Heart left ventricle (tissue), 16 donors: ENCODE measurements at regions not wholly inside any gene's neighbourhood (a gene's known extent, or its start where the extent isn't known, plus 50 kb on each side); places are given as distances from the start of the nearest gene placed in this dataset.

ENCODE experiments used
- ATAC-seq, 4 donors: fragments of 200-7000 bp; cut with Tn5 transposase; one replicate each; pipeline ENCODE4 v1.9.1; 2020 to 2022; ENCODE audit warnings: moderate library complexity in 4 of 4, mild to moderate bottlenecking in 3 of 4, moderate number of reproducible peaks in 1 of 4
- DNase-seq, 5 donors: peaks; one replicate each; pipeline ENCODE4 v3.0.0-alpha.2; 2020
- H3K27ac ChIP-seq, 12 donors: fragments of 200-600 bp; sonication (generic) in 4 of 12; one replicate each; pipeline versions ENCODE4 v1.5.0 to v1.8.0; 2016 to 2022; ENCODE audit warnings: mild to moderate bottlenecking in 2 of 12
- H3K27me3 ChIP-seq, 9 donors: fragments of 200-600 bp; sonication (generic) in 2 of 9; one replicate each; pipeline versions ENCODE4 v1.5.1 to v1.8.0; 2016 to 2022; ENCODE audit warnings: mild to moderate bottlenecking in 3 of 9
- H3K36me3 ChIP-seq, 9 donors: fragments of 200-600 bp; sonication (generic) in 2 of 9; one replicate each; pipeline versions ENCODE4 v1.5.0 to v1.8.0; 2018 to 2022; ENCODE audit warnings: mild to moderate bottlenecking in 2 of 9
- H3K4me1 ChIP-seq, 12 donors: fragments of 200-600 bp; sonication (generic) in 4 of 12; one replicate each; pipeline versions ENCODE4 v1.5.0 to v1.8.0; 2016 to 2022; ENCODE audit warnings: mild to moderate bottlenecking in 3 of 12
- H3K4me3 ChIP-seq, 12 donors: fragments of 200-600 bp; sonication (generic) in 4 of 12; one replicate each; pipeline versions ENCODE4 v1.5.0 to v1.8.0; 2017 to 2022; ENCODE audit warnings: mild to moderate bottlenecking in 9 of 12, moderate library complexity in 4 of 12
- H3K9me3 ChIP-seq, 12 donors: fragments of 200-600 bp; sonication (generic) in 4 of 12; one replicate each; pipeline versions ENCODE4 v1.5.0 to v1.8.0; 2016 to 2022; ENCODE audit warnings: mild to moderate bottlenecking in 1 of 12
- POLR2A ChIP-seq, 2 donors: fragments of 450-650 bp; IDR thresholded peaks; one replicate each; pipeline ENCODE4 v1.6.1; 2017; ENCODE audit warnings: antibody characterized with exemption in 2 of 2, mild to moderate bottlenecking in 2 of 2, moderate library complexity in 2 of 2
- WGBS, 4 donors: extraction: QIAGEN DNeasy Blood & Tissue Kit in 2 of 4; methylation state at CpG; one replicate each; pipeline versions ENCODE4 v1.1.5 to v1.1.7; 2013 to 2018; 5-methylcytosine and 5-hydroxymethylcytosine counted together
- intact Hi-C, 10 donors: fragments of 100-400 bp; cut with DNase I; formaldehyde crosslinking; loops; one replicate each; pipeline versions ENCODE4 v1.11.1 to v1.14.2; 2022
- TF ChIP-seq, protein P1 (sequence below), 12 donors: fragments of 200-600 bp; sonication (generic) in 4 of 12; IDR thresholded peaks; one replicate each; pipeline versions ENCODE4 v1.5.0 to v1.8.0; 2018 to 2022; ENCODE audit warnings: antibody characterized with exemption in 12 of 12, mild to moderate bottlenecking in 5 of 12
- donor health status: ischemic (EF 13 %, LVEDD 7.1; RV severe dilation, severe dysfunction).
- donor health status: healthy with polysubstance abuse.
- donor health status: DM: no; HTN: yes; CAD: no.
- donor health status: DM: no; HTN: no; CAD: no.
- donor health status: ischemic (EF 25% LVEDD 6.9; RV normal size, moderate dysfunction).
- donor health status: ischemic (EF 25% LVEDD 5.7; RV mildly dilated, moderate dysfunction).
- donor health status: healthy.
- donor health status: DM: yes; HTN: yes; CAD: no.
- donor health status: ischemic (EF 35%, LVEDD 5.7; RV mildly dilated, moderate dysfunction).
- donor health status: nonischemic (EF 11% LVEDD 7.7; RV severe dilation, severe dysfunction).
- donor health status: DM: yes; HTN: yes; CAD: no.
- donor health status: PGD.
- donor health status: ischemic (EF 29% LVEDD 5.4; RV normal size, mild dysfunction).
- donor health status: nonischemic (EF 23%, LVEDD 6.1; RV moderate dilation, normal function).

DNA sequence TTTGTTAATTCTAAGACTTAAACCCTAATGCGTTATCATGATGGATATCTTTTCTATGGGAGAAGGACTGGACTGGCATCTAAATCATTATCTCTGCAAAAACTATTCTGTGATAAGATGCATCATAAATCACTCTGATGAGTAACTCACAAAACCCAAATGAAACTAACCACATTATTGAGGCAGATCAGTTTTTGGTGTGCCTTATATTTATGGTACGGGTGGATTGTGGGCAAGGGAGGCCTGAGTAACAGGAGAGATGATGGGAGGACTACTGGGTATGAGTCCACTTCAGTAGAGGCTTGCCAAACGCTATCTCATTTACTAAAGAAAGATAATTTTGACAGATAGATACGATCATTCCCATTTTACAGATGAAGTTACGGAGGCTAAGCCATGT, 66.4 kb upstream of the GUCY1A1 start:
- H3K27me3 ChIP-seq = no peaks in the 10 kb centered on the region
- 90 to 93% (median 93%) methylated on average over 5 of the region's 5 CpGs for WGBS, 4 donors
- H3K4me3 ChIP-seq = no peak overlapping the region
- no peak overlapping the region for H3K27ac ChIP-seq
- no peaks in the 10 kb centered on the region for H3K9me3 ChIP-seq
- H3K36me3 ChIP-seq = no peaks in the 10 kb centered on the region
- H3K4me1 ChIP-seq = peaks cover 0 to 11% (median 0%) of the 10 kb centered on the region in 12 donors
- TF ChIP-seq, protein P1, sequence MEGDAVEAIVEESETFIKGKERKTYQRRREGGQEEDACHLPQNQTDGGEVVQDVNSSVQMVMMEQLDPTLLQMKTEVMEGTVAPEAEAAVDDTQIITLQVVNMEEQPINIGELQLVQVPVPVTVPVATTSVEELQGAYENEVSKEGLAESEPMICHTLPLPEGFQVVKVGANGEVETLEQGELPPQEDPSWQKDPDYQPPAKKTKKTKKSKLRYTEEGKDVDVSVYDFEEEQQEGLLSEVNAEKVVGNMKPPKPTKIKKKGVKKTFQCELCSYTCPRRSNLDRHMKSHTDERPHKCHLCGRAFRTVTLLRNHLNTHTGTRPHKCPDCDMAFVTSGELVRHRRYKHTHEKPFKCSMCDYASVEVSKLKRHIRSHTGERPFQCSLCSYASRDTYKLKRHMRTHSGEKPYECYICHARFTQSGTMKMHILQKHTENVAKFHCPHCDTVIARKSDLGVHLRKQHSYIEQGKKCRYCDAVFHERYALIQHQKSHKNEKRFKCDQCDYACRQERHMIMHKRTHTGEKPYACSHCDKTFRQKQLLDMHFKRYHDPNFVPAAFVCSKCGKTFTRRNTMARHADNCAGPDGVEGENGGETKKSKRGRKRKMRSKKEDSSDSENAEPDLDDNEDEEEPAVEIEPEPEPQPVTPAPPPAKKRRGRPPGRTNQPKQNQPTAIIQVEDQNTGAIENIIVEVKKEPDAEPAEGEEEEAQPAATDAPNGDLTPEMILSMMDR (IDR thresholded peaks at IDR 0.05) = no peak
- TF ChIP-seq POLR2A (IDR thresholded peaks at IDR 0.05) = no peak
- intact Hi-C loops = no loop called here
- DNase-seq (no peak), ATAC-seq (no peak)

DNA sequence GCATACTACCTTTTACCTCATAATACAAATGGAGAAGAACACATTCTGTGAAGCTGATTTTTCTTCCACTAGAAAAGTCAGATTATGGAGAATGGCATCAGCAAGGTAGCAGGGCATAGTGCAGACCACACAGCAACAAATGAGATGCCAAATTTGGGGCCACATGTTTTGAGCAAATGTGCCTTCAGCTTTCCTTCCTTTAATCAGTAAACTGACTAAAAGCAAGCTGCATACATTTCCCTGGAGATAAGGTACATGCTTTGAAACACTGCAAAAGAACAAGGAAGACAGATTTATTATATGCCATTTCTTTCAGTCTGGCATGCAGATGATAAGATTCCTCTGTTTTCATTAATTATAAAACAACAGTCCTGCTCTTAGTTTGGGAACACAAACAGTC, 67.1 kb upstream of the GUCY1A1 start:
- H3K27ac ChIP-seq = no peak overlapping the region
- H3K4me3 ChIP-seq = no peak overlapping the region
- H3K36me3 ChIP-seq = no peaks in the 10 kb centered on the region
- H3K4me1 ChIP-seq = peaks cover 0 to 8% (median 0%) of the 10 kb centered on the region in 12 donors
- no peaks in the 10 kb centered on the region for H3K27me3 ChIP-seq
- DNase-seq = no peak
- no peak for ATAC-seq
- TF ChIP-seq POLR2A (IDR thresholded peaks at IDR 0.05) = no peak
- TF ChIP-seq, protein P1 (IDR thresholded peaks at IDR 0.05) = no peak
- intact Hi-C loops = no loop called here
- H3K9me3 ChIP-seq = no peaks in the 10 kb centered on the region

DNA sequence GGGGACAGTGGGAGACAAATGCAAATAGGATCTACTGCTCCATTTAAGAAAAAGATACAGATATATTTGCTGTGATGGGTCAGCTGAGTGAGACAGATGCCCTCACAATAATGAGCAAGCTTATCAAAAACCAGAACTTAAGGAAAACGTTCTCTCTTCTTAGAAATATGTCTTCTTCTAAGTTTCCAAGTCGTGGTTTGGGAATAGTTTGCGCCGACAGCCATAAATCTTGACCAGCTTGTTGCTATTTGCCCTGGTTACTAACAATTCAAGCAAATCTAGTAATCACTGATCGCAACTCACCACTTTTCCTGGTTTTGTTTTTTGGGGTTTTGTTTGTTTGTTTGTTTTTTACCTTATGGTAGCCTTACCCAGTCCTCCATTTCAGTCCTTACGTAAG, 67.6 kb upstream of the GUCY1A1 start:
- Histone ChIP-seq H3K4me1 (peaks cover 0 to 8% (median 0%) of the 10 kb centered on the region in 12 donors), H3K4me3 (no peak overlapping the region), H3K27ac (no peak overlapping the region), H3K36me3 (no peaks in the 10 kb centered on the region), H3K27me3 (no peaks in the 10 kb centered on the region), H3K9me3 (no peaks in the 10 kb centered on the region)
- intact Hi-C loops = no loop called here
- no peak for DNase-seq
- no peak for ATAC-seq
- 84 to 89% (median 87%) methylated on average over 6 of the region's 6 CpGs for WGBS, 4 donors
- TF ChIP-seq, protein P1 (IDR thresholded peaks at IDR 0.05) = no peak
- no peak for TF ChIP-seq POLR2A (IDR thresholded peaks at IDR 0.05)

DNA sequence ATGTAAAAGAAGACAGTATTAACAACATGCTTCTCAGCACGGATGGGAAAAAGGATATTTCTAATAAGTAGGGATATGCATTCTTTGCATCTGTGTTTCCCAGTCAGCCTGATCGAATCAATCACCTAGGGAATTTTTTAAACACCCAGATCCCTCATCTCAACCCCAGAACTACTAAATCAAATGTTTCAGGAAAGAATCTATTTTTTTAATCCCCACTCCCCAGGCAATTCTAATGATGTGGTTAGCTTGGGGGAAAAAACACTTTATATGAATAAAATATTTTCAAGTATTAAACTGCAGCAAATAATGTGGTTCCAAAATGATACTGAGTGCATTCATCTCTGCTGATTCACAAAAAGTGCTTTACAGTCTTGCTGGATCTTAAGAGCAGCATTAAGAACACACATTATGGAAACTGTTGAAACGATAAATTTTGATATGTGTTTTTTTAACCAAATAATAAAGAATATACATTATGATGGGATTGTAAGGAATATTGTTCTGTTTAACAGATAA, 68.7 kb upstream of the GUCY1A1 start:
- H3K4me1 ChIP-seq = peaks cover 0 to 14% (median 0%) of the 10 kb centered on the region in 12 donors
- H3K36me3 ChIP-seq = no peaks in the 10 kb centered on the region
- intact Hi-C loops = no loop called here
- 43 to 78% (median 67%) methylated on average over 3 of the region's 3 CpGs for WGBS, 4 donors
- no peak for DNase-seq
- ATAC-seq = no peak
- H3K27me3 ChIP-seq = no peaks in the 10 kb centered on the region
- no peak overlapping the region for H3K27ac ChIP-seq
- H3K9me3 ChIP-seq = no peaks in the 10 kb centered on the region
- TF ChIP-seq, protein P1 (IDR thresholded peaks at IDR 0.05) = no peak
- TF ChIP-seq POLR2A (IDR thresholded peaks at IDR 0.05) = no peak
- H3K4me3 ChIP-seq = no peak overlapping the region
